Fibroblast of mammary gland (primary cell): ENCODE measurements at regions not wholly inside any gene's neighbourhood (a gene's known extent, or its start where the extent isn't known, plus 50 kb on each side); places are given as distances from the start of the nearest gene placed in this dataset.

Source experiments
- DNase-seq: peaks from one replicate; pipeline ENCODE4 v3.0.0-alpha.2; 2010; ENCODE audit warnings: low read depth
- H3K4me3 ChIP-seq: 2 replicates; pipeline ENCODE4 v1.5.1; 2011; ENCODE audit warnings: low read depth, mild to moderate bottlenecking, low read length, moderate library complexity; ENCODE audit not compliant: control insufficient read depth
- TF ChIP-seq, protein P1 (sequence below): conservative IDR thresholded peaks from 2 replicates; pipeline ENCODE4 v1.5.1; 2011; ENCODE audit warnings: low read depth, low read length, inconsistent platforms; ENCODE audit not compliant: control insufficient read depth, insufficient read depth

DNA sequence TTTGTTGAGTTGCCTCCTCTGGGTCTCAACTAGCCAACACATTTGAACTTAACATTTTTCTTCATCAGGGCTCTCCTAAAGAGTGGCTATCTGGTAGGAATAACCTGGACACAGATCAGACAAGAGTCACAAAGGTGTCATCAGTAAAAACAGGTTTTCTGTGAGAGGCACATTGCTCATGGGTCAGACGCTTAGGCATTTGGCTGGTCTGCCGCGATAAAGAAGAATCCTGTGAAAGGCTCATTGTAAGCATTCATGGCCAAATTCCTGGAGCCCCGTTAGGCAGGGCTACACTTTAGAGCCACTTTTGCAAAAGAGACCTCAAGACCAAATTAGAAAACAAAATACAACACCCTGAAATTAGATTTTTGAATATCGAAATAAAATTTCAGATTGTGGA lies 64.2 kb upstream of the PDE4B start:
- TF ChIP-seq, protein P1, sequence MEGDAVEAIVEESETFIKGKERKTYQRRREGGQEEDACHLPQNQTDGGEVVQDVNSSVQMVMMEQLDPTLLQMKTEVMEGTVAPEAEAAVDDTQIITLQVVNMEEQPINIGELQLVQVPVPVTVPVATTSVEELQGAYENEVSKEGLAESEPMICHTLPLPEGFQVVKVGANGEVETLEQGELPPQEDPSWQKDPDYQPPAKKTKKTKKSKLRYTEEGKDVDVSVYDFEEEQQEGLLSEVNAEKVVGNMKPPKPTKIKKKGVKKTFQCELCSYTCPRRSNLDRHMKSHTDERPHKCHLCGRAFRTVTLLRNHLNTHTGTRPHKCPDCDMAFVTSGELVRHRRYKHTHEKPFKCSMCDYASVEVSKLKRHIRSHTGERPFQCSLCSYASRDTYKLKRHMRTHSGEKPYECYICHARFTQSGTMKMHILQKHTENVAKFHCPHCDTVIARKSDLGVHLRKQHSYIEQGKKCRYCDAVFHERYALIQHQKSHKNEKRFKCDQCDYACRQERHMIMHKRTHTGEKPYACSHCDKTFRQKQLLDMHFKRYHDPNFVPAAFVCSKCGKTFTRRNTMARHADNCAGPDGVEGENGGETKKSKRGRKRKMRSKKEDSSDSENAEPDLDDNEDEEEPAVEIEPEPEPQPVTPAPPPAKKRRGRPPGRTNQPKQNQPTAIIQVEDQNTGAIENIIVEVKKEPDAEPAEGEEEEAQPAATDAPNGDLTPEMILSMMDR: no peak
- DNase-seq: no peak

DNA sequence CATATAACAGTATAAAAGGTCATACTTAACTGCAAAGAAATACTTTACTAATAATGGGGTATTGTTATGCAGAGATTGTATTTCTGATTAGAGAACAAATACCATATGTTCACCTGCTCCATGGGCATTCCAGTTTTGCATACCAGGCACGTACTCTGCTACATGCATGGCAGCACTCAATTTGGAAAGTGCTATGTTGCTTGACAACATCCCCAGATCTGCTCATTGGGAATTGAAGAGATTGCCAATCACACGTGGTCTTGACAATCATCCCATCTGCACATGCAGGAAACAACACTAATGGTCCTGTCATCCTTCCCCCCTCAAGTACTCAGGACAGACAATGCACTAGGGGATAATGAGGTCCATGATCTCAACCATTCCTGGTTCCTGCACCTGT lies 63.4 kb upstream of the PDE4B start:
- no peak for DNase-seq
- H3K4me3 ChIP-seq: no peak overlapping the region
- TF ChIP-seq, protein P1: no peak

More for the DNA sequence above, 64.2 kb upstream of the PDE4B start:
- no peak overlapping the region for H3K4me3 ChIP-seq

DNA sequence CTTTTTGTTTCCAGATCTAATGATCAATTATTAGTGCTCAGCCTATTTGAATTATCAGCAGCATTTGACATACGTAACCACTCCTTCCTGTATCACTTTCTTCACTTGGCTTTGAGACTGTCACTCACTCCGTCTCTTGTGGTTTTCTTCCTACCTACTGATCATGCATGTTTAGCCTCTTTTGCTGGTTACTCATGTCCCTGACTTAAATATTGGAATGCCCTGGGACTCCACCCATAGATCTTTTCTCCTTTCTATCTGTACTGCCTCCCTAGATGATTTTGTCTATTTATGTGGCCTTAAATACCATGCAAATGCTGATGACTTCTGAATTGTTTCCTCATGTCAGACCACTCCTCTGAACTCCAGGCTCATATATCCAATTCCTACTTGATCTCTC lies 57.7 kb upstream of the PDE4B start:
- no peak for DNase-seq
- H3K4me3 ChIP-seq: no peak overlapping the region
- TF ChIP-seq, protein P1: no peak

DNA sequence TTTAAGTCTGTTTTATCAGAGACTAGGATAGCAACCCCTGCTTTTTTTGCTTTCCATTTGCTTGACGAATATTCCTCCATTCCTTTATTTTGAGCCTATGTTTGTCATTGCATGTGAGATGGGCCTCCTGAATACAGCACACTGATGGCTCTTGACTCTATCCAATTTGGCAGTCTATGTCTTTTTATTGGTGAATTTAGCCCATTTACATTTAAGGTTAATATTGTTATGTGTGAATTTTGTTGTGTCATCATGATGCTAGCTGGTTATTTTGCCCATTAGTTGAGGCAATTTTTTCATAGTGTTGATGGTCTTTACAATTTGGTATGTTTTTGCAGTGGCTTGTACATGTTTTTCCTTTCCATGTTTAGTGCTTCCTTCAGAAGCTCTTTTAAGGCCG lies 50.7 kb upstream of the PDE4B start:
- DNase-seq: no peak
- H3K4me3 ChIP-seq: no peak overlapping the region
- TF ChIP-seq, protein P1: no peak
